NCI-H345 (cell line): ENCODE measurements at regions not wholly inside any gene's neighbourhood (a gene's known extent, or its start where the extent isn't known, plus 50 kb on each side); places are given as distances from the start of the nearest gene placed in this dataset.
"Not testable (repeated sequence)": the region's sequence is repeated elsewhere in the genome, so short reads cannot be mapped to it uniquely, and the experiment has no call there.

Experiments
- DNase-seq: peaks from one replicate; lab custom pipeline; 2025; lab: John Stamatoyannopoulos, UW

DNA sequence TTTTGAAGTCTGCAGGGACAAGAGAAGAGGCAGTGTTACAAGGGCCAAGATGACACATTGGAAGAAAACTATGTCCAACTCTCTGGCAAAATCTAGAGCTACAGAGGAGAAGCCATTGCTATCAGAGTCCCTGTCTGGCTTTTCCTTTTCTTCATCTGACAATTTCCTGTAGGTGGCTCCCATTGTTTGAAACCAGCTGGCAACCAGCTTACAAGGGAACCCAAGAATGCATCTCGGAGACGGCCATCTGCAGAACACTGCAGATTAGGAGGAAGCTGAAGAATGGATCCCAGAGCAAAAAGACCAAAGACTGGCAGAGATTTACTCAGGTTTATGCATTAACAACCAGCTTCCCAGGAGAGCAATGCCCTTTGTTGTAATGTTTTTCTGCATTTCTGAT is 216.2 kb upstream of the CTSO start:
- DNase-seq = no peak

- DNase-seq = no peak
Observed at GRCh38 chr4:156169011-156169410, 215.3 kb upstream of the CTSO start.

GRCh38 chr4:156168288-156168687 is 214.6 kb upstream of the CTSO start:
- DNase-seq = no peak

DNA sequence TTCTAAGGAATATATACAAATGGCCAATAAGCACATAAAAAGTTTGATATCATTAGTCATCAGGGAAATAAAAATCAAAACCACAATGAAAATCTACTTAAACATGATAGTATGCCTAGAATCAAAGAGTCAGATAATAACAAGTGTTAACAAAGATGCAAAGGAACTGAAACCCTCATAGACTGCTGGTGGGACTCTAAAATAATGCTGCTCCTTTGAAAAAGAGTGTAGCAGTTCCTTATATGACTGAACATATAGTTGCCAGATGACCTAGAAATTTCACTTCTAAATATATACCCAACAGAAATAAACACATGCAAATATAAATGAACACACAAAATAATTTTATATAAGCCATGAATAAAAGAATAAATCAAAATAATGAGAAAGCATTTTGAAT is 205.1 kb upstream of the CTSO start:
- no peak for DNase-seq

DNA sequence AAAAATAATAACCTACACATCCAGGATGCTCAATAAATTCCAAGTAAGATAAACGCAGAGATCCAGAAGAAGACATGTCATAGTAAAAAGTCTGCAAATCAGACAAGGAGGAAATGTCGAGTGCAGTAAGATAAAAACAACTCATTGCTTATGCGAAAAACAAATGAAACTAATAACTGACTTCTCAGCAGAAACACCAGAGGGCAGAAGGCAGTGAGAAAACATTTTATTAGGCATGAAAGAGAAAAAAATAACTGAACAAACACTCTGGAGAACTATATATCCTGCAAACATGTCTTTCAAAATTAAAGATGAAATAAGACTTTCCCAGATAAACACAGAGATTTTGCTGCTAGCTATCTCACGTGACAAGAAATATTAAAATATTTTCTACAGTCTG is 201.3 kb upstream of the CTSO start:
- no peak for DNase-seq

- DNase-seq = no peak
Observed at GRCh38 chr4:156146571-156146970, 192.9 kb upstream of the CTSO start.

DNA sequence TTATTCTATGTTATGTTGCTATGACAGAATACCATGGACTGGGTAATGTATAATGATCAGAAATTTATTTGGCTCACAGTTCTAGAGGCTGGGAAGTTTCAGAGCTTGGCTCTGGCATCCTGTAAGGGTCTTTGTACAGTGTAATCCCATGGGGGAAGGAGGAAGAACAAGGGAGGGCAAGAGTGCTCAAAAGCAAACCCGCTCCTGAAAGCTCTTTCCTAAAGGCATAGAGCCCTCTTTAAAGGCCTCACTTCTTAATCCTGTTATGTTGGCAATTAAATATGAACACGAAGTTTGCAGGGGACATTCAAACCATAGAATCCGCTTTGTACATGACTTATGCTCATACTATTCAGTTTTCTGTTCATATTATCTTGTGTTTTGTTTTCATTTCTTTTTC is 191.3 kb upstream of the CTSO start:
- DNase-seq = no peak

DNA sequence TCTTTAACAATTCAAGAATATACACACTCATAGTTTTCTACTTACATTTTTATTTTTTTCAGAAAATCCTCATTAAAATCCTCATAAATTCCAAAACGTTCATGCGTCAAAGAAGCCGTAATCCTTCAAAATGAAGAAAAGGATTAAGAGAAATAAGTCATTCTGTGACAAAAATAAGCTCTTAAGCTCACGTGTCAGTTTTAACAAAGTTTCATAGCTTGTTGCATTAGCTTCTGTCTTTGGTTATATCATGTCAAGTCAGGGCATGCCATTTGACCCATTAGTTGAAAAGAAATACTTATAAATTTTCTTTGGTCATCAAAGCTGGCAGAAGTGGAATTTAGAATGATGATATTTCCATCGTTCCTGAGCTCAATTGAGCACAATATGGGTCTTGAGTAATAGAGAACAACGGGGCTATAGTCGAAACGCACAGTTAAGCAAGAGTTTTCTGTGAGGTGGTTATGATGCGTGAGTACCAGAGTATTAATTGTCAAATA is 185.2 kb upstream of the CTSO start:
- no peak for DNase-seq

DNA sequence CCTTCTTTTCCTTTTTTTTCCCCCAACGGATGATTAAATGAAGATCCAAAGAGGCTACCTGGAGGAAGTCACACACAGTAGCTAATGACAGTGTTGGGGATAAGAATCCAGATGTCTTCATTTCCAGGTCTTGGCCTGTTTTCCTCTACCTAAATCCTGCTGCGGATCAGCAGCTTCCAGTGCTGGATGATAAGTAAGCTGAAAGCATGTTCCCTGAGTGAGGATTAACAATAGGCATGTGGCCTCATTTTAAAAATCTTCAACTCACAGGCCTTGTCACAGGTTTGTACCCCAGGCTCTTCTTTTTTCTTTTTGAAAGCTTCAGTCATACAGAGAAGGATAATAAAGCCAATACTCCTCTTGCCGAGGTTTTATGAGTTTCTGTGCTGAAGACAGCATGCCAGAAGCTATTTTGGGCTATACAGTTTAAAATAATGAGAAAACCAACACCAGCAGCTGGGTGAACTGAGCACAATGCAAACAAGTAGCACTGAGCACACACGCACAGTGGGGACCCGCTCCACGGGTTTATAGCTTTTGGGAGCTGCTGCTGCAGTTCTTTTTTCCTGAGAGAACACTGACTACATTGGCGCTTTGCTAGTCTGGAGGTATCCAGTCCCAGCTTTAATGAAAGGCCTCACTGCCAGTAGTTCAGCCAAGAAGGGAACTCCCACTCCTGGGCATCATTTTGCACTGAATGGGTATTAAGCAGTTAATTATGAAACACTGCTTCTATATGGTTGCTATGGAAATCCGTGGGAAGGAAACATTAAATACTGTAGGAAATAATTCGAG is 184.2 kb upstream of the CTSO start:
- DNase-seq = peak; percentile 85

- DNase-seq = no peak
Observed at GRCh38 chr4:156132196-156132595, 178.5 kb upstream of the CTSO start.

DNA sequence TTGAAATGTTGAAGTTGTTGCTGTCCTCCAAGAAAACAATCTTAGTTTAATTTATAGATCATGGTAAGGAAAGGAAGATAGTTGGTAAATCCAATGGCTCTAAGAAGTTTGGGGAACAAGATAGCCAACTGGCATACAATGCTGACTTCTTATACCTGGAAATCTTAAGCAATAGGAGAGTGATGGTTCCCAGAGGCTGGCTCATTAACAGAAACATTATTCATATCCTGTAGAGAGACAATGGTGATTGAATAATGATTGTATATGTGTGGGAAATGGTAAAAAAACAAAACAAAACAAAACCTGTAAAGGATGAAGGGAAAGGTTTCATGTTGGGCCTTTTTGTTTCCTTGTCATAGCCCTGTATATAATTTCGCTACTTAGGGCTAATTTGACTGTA is 174.9 kb upstream of the CTSO start:
- no peak for DNase-seq

DNA sequence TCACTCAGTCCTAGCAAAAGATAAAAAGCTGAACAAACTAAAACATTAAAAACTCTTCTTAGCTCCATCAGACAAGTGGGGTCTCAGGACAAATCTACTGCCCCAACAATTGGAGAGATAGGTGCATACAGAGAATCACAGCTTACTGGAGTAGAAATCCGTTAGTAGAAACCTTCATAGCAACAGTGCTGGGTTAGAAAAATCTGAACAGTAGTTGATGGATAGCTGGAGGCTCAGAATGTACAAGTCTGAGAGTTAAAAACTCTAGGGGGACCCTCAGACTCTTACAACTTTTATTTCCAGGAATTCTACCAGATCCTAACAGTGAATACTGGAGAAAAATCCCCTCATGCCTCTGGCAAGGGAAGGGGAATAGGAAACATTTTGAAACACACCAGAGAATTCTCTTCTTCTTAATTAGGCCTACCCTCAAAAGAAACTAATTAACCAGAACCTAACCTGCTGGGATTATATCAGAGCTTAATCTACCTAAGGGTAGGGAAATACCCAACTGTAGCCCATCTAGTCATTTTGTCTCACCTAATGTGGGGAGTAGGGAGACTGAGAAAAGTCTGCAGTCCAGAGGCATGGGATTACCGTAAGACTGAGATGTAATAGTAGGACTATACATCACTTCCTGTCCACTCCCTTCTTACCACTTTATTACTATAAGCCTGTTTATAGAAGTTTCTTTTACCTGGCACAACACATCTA is 165.0 kb upstream of the CTSO start:
- no peak for DNase-seq

DNA sequence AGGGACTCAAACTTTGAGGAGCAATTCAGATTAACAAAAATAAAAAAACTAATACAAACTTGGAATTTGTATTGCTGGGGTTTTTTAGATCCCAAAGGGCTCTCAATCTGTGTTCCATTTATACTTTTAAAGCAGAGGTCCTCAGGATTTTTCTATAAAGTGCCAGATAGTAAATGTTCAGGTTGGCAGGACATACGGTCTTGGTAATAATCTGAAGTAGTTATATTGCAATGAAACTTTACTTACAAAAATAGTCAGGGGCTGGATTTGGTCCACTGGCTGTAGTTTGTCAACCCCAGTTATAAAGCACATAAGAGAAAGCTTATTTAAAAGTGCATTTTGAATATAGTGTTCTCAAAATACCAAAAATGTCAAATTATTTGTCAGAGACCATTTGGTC is 164.1 kb upstream of the CTSO start:
- DNase-seq = no peak

GRCh38 chr4:156116991-156117390 is 163.3 kb upstream of the CTSO start:
- no peak for DNase-seq

GRCh38 chr4:156113138-156113765 is 159.6 kb upstream of the CTSO start:
- peak; percentile 13 for DNase-seq

- DNase-seq = no peak
Observed at GRCh38 chr4:156111686-156112085, 158.0 kb upstream of the CTSO start.

DNA sequence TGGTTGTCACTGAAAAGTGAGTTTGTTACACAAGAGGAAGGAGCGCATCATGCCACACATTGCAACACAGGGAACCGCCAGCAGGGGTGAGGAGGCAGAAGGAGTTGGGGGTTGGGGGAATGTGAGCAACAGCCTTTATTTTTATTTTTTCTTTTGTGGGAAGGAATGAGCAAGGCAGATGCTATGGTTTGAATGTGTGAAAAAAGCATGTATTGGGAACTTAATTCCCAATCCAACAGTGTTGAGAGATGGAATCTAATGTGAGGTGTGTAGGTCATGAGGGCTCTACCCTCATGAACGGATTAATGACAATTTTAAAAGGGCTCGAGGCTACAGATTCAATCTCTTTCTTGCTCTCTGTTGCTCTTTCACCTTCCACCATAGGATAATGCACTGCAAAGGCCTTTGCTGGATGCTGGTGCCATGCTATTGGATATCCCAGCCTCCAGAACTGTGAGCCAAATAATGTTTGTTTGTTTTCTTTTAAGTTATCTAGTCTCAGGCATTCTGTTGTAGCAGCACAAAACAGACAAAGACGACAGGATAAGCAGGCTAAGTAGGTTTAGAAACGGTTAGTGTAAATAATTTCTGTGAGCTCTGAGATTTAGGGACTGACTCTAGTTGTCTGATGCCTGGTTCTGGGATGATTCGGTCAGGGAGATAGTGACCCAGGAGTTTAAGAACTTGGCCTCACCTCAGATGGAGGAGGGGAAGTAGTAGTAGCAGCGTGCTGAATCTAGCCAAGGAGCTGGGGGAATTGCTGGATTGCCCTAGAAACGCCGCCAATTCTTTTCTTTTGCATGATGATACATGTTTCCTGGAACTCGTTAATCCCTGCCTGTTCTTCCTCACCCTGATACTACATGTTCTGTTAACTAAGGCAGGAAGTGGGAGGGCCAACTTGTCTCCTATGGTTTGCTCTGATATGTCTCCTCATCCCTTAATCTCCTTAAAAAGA is 156.6 kb upstream of the CTSO start:
- DNase-seq = no peak

DNA sequence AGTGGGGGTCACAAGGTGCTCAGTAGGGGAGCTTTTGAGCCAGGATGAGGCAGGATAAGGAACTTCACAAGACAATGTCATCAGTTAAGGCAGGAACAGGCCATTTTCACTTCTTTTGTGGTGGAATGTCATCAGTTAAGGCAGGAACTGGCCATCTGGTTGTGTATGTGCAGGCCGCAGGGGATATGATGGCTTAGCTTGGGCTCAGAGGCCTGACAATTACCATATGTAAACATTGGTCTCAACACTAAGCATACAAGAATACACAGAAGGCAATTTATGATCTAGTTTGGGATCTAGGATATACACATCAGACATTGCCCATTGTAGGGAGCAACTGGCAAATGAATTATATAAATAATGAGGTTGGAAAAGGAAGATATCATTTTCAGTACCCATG is 155.4 kb upstream of the CTSO start:
- not testable (repeated sequence) for DNase-seq

GRCh38 chr4:156103311-156103710 is 149.6 kb upstream of the CTSO start:
- no peak for DNase-seq

- DNase-seq = no peak
Observed at GRCh38 chr4:156102411-156102810, 148.7 kb upstream of the CTSO start.

DNA sequence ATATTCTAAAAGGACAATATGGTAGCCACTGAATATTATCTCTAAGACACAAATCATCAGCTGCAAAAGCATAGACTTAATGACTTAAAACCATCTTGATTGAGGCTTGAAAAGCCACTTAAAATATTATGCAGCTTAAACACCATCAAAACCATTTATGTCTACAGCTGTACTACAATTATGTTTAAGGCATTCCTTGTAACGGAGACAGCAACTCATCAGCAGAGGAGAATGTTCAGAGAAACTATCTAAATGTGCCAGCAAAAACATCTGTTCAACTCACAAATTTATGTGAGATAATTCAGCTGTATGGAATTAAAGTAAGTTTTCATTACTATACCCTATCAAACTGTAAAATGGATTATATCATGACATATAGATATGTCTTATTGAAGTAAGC is 147.9 kb upstream of the CTSO start:
- DNase-seq = no peak

DNA sequence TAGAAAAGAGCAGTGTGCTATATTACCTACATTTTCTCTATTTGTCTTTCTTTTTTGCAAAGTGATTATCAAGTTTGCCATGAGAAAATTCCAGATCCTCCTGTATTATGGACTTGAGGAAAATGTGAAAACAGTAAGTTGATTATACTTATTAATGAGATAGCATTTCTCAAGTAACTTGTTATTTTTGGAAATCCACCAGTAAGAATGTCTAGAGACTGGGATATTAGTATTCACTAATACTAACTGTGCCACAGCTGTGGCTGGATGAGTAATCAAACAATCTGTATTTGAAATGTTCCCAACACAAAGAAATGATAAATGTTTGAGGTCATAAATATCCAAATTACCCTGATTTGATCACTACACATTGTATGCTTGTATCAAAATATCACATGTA is 147.0 kb upstream of the CTSO start:
- DNase-seq = no peak
